ENCODE measurements at regions not wholly inside any gene's neighbourhood (a gene's known extent, or its start where the extent isn't known, plus 50 kb on each side); places are given as distances from the start of the nearest gene placed in this dataset.

DNA sequence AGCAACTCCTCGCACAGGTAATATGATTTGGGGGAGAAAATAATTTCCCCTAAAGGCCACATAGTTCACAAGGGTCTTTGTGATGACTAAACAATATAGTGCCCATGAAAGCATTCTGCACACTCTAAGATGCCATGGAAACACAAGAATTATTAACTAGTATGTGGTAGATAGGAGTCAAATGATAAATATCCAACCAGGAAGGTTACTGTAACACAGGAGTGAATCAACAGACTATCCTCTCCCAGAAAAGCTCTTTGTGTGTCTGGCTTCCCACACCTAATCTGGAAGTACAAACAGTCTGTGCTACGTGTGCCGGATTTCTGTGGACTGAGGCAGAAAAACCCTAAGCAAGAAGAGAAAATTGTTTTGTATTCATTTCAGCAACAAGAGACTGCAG, 70.0 kb downstream of the OTP start:
- H2BK120ac ChIP-seq (ENCODE audit: low read depth, low read length, poor library complexity, severe bottlenecking) = no peak overlapping the region
- H3K4me1 Mint-ChIP-seq = no peaks in the 10 kb centered on the region
- H3K27me3 ChIP-seq (ENCODE audit: insufficient read depth, low read length) = no peaks in the 10 kb centered on the region
- H3K4ac ChIP-seq (ENCODE audit: low read depth, low read length) = no peak overlapping the region
- H3K56ac ChIP-seq (ENCODE audit: insufficient read length, low read depth, low read length) = no peak overlapping the region
- no peaks in the 10 kb centered on the region for H3K9me3 Mint-ChIP-seq
- no peak overlapping the region for H2AK5ac ChIP-seq (ENCODE audit: insufficient read length, low read length)
- H3K4me3 Mint-ChIP-seq = no peak overlapping the region
- TF ChIP-seq, protein P1, sequence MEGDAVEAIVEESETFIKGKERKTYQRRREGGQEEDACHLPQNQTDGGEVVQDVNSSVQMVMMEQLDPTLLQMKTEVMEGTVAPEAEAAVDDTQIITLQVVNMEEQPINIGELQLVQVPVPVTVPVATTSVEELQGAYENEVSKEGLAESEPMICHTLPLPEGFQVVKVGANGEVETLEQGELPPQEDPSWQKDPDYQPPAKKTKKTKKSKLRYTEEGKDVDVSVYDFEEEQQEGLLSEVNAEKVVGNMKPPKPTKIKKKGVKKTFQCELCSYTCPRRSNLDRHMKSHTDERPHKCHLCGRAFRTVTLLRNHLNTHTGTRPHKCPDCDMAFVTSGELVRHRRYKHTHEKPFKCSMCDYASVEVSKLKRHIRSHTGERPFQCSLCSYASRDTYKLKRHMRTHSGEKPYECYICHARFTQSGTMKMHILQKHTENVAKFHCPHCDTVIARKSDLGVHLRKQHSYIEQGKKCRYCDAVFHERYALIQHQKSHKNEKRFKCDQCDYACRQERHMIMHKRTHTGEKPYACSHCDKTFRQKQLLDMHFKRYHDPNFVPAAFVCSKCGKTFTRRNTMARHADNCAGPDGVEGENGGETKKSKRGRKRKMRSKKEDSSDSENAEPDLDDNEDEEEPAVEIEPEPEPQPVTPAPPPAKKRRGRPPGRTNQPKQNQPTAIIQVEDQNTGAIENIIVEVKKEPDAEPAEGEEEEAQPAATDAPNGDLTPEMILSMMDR (conservative IDR thresholded peaks at IDR 0.05) = no peak
- DNase-seq = no peak
- no peak overlapping the region for H4K5ac ChIP-seq (ENCODE audit: insufficient read length, low read depth, low read length)
- no CpG with 5 or more reads among the region's 3 CpGs for WGBS (ENCODE audit: extremely low coverage, insufficient read length, low lambda C conversion rate)
- H4K91ac ChIP-seq (ENCODE audit: insufficient read length, low read depth, low read length) = no peak overlapping the region
- H3K4me1 ChIP-seq (ENCODE audit: insufficient read depth, low read length) = no peaks in the 10 kb centered on the region
- no peak overlapping the region for H2BK12ac ChIP-seq (ENCODE audit: insufficient read length, low read depth, low read length)
- H3K9ac ChIP-seq (ENCODE audit: extremely low read depth, insufficient read length, low read length) = no peak overlapping the region
- no peaks in the 10 kb centered on the region for H3K23me2 ChIP-seq (ENCODE audit: insufficient read length, low read depth, low read length, poor library complexity, severe bottlenecking)
- no peaks in the 10 kb centered on the region for H3K79me2 ChIP-seq (ENCODE audit: insufficient read depth, low read length)
- H3K27ac Mint-ChIP-seq = no peak overlapping the region
- no peaks in the 10 kb centered on the region for H3K36me3 Mint-ChIP-seq (ENCODE audit: insufficient read depth in 1 of 3, low read depth in 3 of 3)
- H2BK15ac ChIP-seq (ENCODE audit: low read depth, low read length) = no peak overlapping the region
- no peak overlapping the region for H3K23ac ChIP-seq (ENCODE audit: insufficient read length, low read depth, low read length)
- no peak overlapping the region for H2BK5ac ChIP-seq (ENCODE audit: insufficient read length, low read length)
- H3K18ac ChIP-seq (ENCODE audit: insufficient read length, low read depth, low read length) = no peak overlapping the region
- no peaks in the 10 kb centered on the region for H4K20me1 ChIP-seq (ENCODE audit: control insufficient read depth, insufficient read depth, insufficient read length)
- H3T11ph ChIP-seq (ENCODE audit: low read length) = no peak overlapping the region
- H3K79me1 ChIP-seq (ENCODE audit: insufficient read depth, low read depth, low read length, poor library complexity, severe bottlenecking) = no peaks in the 10 kb centered on the region
- H3K4me2 ChIP-seq (ENCODE audit: insufficient read depth, insufficient read length, low read length) = no peak overlapping the region
- H3K9me3 ChIP-seq (ENCODE audit: control insufficient read depth, low read depth, low read length) = no peaks in the 10 kb centered on the region
- H2AFZ ChIP-seq (ENCODE audit: low read length) = no peak overlapping the region
- H3K27ac ChIP-seq (ENCODE audit: insufficient read length, low read depth, low read length) = no peak overlapping the region
- H3K27me3 Mint-ChIP-seq (ENCODE audit: low read depth) = peaks cover 48% of the 10 kb centered on the region
- H4K8ac ChIP-seq (replicated peaks; ENCODE audit: insufficient read length, low read depth, low read length) = no peak overlapping the region
- H2BK20ac ChIP-seq (ENCODE audit: low read depth, low read length, poor library complexity, severe bottlenecking) = no peak overlapping the region
- no peak overlapping the region for H3K14ac ChIP-seq (ENCODE audit: insufficient read depth, low read length)

Data from H9 (cell line).